ENCODE measurements at regions not wholly inside any gene's neighbourhood (a gene's known extent, or its start where the extent isn't known, plus 50 kb on each side); places are given as distances from the start of the nearest gene placed in this dataset.

DNA sequence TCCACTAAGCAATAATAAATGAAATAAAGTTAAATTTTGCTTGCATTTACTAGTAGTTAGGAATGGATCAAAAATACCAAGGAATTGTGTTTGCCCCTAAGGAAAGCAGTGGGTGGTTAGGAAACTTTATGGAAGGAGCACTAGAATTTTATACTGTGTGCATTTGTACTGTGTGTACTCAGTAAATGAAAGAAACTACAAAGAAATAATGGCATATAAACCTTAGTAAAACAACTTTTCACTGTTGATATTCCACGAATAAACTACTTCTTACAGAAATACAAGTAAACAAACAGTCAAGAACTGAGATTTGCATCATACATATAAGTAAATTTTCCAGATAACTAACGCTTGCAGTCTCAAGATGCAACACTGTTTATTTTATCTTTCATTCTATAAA is 103.7 kb upstream of the PARP8 start:
- TF ChIP-seq, protein P1, sequence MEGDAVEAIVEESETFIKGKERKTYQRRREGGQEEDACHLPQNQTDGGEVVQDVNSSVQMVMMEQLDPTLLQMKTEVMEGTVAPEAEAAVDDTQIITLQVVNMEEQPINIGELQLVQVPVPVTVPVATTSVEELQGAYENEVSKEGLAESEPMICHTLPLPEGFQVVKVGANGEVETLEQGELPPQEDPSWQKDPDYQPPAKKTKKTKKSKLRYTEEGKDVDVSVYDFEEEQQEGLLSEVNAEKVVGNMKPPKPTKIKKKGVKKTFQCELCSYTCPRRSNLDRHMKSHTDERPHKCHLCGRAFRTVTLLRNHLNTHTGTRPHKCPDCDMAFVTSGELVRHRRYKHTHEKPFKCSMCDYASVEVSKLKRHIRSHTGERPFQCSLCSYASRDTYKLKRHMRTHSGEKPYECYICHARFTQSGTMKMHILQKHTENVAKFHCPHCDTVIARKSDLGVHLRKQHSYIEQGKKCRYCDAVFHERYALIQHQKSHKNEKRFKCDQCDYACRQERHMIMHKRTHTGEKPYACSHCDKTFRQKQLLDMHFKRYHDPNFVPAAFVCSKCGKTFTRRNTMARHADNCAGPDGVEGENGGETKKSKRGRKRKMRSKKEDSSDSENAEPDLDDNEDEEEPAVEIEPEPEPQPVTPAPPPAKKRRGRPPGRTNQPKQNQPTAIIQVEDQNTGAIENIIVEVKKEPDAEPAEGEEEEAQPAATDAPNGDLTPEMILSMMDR (IDR thresholded peaks at IDR 0.05; ENCODE audit: low read depth, low read length): no peak
- TF ChIP-seq POLR2A (IDR thresholded peaks at IDR 0.05; ENCODE audit: extremely low read depth, insufficient read length): no peak
- TF ChIP-seq, protein P2, sequence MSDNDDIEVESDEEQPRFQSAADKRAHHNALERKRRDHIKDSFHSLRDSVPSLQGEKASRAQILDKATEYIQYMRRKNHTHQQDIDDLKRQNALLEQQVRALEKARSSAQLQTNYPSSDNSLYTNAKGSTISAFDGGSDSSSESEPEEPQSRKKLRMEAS (IDR thresholded peaks at IDR 0.05; ENCODE audit: low read depth, low read length): no peak
- TF ChIP-seq MYC (IDR thresholded peaks at IDR 0.05; ENCODE audit: low read depth, low read length): no peak

Data from NB4 (cell line).